HG03280 (cell line): ENCODE measurements at regions not wholly inside any gene's neighbourhood (a gene's known extent, or its start where the extent isn't known, plus 50 kb on each side); places are given as distances from the start of the nearest gene placed in this dataset.
A peak's percentile ranks its signal among the peaks of the same experiment; 100 is the strongest.

ENCODE experiments used
- ATAC-seq: cut with Tn5 transposase; IDR thresholded peaks from one replicate; pipeline ENCODE4 v1.9.1; 2021; ENCODE audit warnings: mild to moderate bottlenecking, moderate library complexity; ENCODE audit not compliant: unreplicated experiment

- ATAC-seq: no peak
These were observed 58.5 kb downstream of the MAIP1 start for GRCh38 chr2:200013906-200014305.

- ATAC-seq: peak; percentile 83
These were observed 66.2 kb downstream of the MAIP1 start for GRCh38 chr2:200021449-200022114.

- ATAC-seq: no peak
These were observed 67.1 kb downstream of the MAIP1 start for GRCh38 chr2:200022511-200022910.

- no peak for ATAC-seq
These were observed 68.2 kb downstream of the MAIP1 start for GRCh38 chr2:200023570-200023969.

- no peak for ATAC-seq
These were observed 70.3 kb downstream of the MAIP1 start for GRCh38 chr2:200025717-200026116.

- ATAC-seq: no peak
These were observed 71.2 kb downstream of the MAIP1 start for GRCh38 chr2:200026332-200027230.

- ATAC-seq: no peak
These were observed 73.6 kb downstream of the MAIP1 start for GRCh38 chr2:200028998-200029397.

GRCh38 chr2:200032895-200033294, 77.5 kb downstream of the MAIP1 start:
- ATAC-seq: no peak

- no peak for ATAC-seq
These were observed 78.5 kb downstream of the MAIP1 start for GRCh38 chr2:200033929-200034328.

- ATAC-seq: no peak
These were observed 79.4 kb downstream of the MAIP1 start for GRCh38 chr2:200034816-200035215.

GRCh38 chr2:200039724-200040650, 84.6 kb downstream of the MAIP1 start:
- ATAC-seq: no peak

GRCh38 chr2:200040831-200041230, 85.4 kb downstream of the MAIP1 start:
- no peak for ATAC-seq

GRCh38 chr2:200041639-200042038, 86.3 kb downstream of the MAIP1 start:
- ATAC-seq: no peak

GRCh38 chr2:200042102-200042735, 86.8 kb downstream of the MAIP1 start:
- no peak for ATAC-seq

- ATAC-seq: no peak
These were observed 87.6 kb downstream of the MAIP1 start for GRCh38 chr2:200042944-200043343.

- no peak for ATAC-seq
These were observed 89.1 kb downstream of the MAIP1 start for GRCh38 chr2:200044453-200044852.

GRCh38 chr2:200048421-200048820, 93.0 kb downstream of the MAIP1 start:
- no peak for ATAC-seq

- ATAC-seq: no peak
These were observed 93.7 kb downstream of the MAIP1 start for GRCh38 chr2:200049086-200049485.

GRCh38 chr2:200050921-200051610, 95.7 kb downstream of the MAIP1 start:
- ATAC-seq: no peak

- ATAC-seq: no peak
These were observed 96.2 kb downstream of the MAIP1 start for GRCh38 chr2:200051611-200051945.
